GM23338 (cell line): ENCODE measurements at regions not wholly inside any gene's neighbourhood (a gene's known extent, or its start where the extent isn't known, plus 50 kb on each side); places are given as distances from the start of the nearest gene placed in this dataset.

ENCODE experiments used
- CREB1 ChIP-seq: fragments of 250-450 bp; sonication (Bioruptor Pico); IDR thresholded peaks from 2 replicates; pipeline ENCODE4 v1.5.0; 2020; ENCODE audit warnings: low read depth, mild to moderate bottlenecking, moderate library complexity
- EZH2 ChIP-seq: fragments of 200-600 bp; sonication (generic); IDR thresholded peaks from one replicate; pipeline ENCODE4 v1.8.0; 2017; ENCODE audit warnings: antibody characterized with exemption, mild to moderate bottlenecking, low read depth; ENCODE audit not compliant: unreplicated experiment
- EZH2phosphoT487 ChIP-seq: fragments of 200-600 bp; sonication (generic); IDR thresholded peaks from one replicate; pipeline ENCODE4 v1.8.1; 2018; ENCODE audit warnings: antibody characterized with exemption; ENCODE audit not compliant: unreplicated experiment
- JUNB ChIP-seq: IDR thresholded peaks from one replicate; pipeline ENCODE4 v1.6.1; 2016; ENCODE audit warnings: antibody characterized with exemption; ENCODE audit not compliant: unreplicated experiment
- NANOG ChIP-seq: IDR thresholded peaks from 2 replicates; pipeline ENCODE4 v1.6.1; 2016; ENCODE audit warnings: antibody characterized with exemption, borderline replicate concordance
- POLR2AphosphoS5 ChIP-seq: IDR thresholded peaks from 2 replicates; pipeline ENCODE4 v1.6.1; 2016; ENCODE audit warnings: antibody characterized with exemption, low read depth
- REST ChIP-seq: IDR thresholded peaks from one replicate; pipeline ENCODE4 v1.6.1; 2018; ENCODE audit warnings: antibody characterized with exemption; ENCODE audit not compliant: unreplicated experiment
- STAT1 ChIP-seq: IDR thresholded peaks from one replicate; pipeline ENCODE4 v1.6.1; 2016; ENCODE audit warnings: antibody characterized with exemption; ENCODE audit not compliant: unreplicated experiment
- ZNF114 ChIP-seq: fragments of 250-450 bp; sonication (Bioruptor Pico); IDR thresholded peaks from 2 replicates; pipeline ENCODE4 v1.5.0; 2020; ENCODE audit warnings: mild to moderate bottlenecking, moderate library complexity
- TF ChIP-seq, protein P1 (sequence below), 2 experiments: fragments of 200-600 bp in 1 of 2; sonication (generic) in 1 of 2; conservative IDR thresholded peaks; 2 replicates each; pipeline versions ENCODE4 v1.5.1 to v1.6.1; 2016 to 2017; ENCODE audit warnings: antibody characterized with exemption in 2 of 2, low read depth in 2 of 2, mild to moderate bottlenecking in 2 of 2, moderate library complexity in 1 of 2
- TF ChIP-seq, protein P2 (sequence below): fragments of 250-450 bp; sonication (Bioruptor Pico); IDR thresholded peaks from 2 replicates; pipeline ENCODE4 v1.5.0; 2020; ENCODE audit warnings: mild to moderate bottlenecking, moderate library complexity

GRCh38 chr9:99368341-99369326 lies 146.6 kb downstream of the SEC61B start:
- TF ChIP-seq, protein P1, sequence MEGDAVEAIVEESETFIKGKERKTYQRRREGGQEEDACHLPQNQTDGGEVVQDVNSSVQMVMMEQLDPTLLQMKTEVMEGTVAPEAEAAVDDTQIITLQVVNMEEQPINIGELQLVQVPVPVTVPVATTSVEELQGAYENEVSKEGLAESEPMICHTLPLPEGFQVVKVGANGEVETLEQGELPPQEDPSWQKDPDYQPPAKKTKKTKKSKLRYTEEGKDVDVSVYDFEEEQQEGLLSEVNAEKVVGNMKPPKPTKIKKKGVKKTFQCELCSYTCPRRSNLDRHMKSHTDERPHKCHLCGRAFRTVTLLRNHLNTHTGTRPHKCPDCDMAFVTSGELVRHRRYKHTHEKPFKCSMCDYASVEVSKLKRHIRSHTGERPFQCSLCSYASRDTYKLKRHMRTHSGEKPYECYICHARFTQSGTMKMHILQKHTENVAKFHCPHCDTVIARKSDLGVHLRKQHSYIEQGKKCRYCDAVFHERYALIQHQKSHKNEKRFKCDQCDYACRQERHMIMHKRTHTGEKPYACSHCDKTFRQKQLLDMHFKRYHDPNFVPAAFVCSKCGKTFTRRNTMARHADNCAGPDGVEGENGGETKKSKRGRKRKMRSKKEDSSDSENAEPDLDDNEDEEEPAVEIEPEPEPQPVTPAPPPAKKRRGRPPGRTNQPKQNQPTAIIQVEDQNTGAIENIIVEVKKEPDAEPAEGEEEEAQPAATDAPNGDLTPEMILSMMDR (conservative IDR thresholded peaks at IDR 0.05; ENCODE audit: low read depth in 2 of 2): no peak
- TF ChIP-seq EZH2 (no peak), CREB1 (no peak), POLR2AphosphoS5 (no peak), EZH2phosphoT487 (no peak), NANOG (no peak), REST (no peak), ZNF114 (no peak), JUNB (no peak), STAT1 (no peak)
- TF ChIP-seq, protein P2, sequence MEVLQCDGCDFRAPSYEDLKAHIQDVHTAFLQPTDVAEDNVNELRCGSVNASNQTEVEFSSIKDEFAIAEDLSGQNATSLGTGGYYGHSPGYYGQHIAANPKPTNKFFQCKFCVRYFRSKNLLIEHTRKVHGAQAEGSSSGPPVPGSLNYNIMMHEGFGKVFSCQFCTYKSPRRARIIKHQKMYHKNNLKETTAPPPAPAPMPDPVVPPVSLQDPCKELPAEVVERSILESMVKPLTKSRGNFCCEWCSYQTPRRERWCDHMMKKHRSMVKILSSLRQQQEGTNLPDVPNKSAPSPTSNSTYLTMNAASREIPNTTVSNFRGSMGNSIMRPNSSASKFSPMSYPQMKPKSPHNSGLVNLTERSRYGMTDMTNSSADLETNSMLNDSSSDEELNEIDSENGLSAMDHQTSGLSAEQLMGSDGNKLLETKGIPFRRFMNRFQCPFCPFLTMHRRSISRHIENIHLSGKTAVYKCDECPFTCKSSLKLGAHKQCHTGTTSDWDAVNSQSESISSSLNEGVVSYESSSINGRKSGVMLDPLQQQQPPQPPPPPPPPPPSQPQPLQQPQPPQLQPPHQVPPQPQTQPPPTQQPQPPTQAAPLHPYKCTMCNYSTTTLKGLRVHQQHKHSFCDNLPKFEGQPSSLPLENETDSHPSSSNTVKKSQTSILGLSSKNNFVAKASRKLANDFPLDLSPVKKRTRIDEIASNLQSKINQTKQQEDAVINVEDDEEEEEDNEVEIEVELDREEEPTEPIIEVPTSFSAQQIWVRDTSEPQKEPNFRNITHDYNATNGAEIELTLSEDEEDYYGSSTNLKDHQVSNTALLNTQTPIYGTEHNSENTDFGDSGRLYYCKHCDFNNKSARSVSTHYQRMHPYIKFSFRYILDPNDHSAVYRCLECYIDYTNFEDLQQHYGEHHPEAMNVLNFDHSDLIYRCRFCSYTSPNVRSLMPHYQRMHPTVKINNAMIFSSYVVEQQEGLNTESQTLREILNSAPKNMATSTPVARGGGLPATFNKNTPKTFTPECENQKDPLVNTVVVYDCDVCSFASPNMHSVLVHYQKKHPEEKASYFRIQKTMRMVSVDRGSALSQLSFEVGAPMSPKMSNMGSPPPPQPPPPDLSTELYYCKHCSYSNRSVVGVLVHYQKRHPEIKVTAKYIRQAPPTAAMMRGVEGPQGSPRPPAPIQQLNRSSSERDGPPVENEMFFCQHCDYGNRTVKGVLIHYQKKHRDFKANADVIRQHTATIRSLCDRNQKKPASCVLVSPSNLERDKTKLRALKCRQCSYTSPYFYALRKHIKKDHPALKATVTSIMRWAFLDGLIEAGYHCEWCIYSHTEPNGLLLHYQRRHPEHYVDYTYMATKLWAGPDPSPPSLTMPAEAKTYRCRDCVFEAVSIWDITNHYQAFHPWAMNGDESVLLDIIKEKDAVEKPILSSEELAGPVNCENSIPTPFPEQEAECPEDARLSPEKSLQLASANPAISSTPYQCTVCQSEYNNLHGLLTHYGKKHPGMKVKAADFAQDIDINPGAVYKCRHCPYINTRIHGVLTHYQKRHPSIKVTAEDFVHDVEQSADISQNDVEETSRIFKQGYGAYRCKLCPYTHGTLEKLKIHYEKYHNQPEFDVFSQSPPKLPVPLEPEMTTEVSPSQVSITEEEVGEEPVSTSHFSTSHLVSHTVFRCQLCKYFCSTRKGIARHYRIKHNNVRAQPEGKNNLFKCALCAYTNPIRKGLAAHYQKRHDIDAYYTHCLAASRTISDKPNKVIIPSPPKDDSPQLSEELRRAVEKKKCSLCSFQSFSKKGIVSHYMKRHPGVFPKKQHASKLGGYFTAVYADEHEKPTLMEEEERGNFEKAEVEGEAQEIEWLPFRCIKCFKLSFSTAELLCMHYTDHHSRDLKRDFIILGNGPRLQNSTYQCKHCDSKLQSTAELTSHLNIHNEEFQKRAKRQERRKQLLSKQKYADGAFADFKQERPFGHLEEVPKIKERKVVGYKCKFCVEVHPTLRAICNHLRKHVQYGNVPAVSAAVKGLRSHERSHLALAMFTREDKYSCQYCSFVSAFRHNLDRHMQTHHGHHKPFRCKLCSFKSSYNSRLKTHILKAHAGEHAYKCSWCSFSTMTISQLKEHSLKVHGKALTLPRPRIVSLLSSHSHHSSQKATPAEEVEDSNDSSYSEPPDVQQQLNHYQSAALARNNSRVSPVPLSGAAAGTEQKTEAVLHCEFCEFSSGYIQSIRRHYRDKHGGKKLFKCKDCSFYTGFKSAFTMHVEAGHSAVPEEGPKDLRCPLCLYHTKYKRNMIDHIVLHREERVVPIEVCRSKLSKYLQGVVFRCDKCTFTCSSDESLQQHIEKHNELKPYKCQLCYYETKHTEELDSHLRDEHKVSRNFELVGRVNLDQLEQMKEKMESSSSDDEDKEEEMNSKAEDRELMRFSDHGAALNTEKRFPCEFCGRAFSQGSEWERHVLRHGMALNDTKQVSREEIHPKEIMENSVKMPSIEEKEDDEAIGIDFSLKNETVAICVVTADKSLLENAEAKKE: no peak
